Skin of body (tissue), 1 donor: ENCODE measurements at regions not wholly inside any gene's neighbourhood (a gene's known extent, or its start where the extent isn't known, plus 50 kb on each side); places are given as distances from the start of the nearest gene placed in this dataset.

Experiments
- DNase-seq: peaks from one replicate; lab custom pipeline; 2025; lab: John Stamatoyannopoulos, UW

DNA sequence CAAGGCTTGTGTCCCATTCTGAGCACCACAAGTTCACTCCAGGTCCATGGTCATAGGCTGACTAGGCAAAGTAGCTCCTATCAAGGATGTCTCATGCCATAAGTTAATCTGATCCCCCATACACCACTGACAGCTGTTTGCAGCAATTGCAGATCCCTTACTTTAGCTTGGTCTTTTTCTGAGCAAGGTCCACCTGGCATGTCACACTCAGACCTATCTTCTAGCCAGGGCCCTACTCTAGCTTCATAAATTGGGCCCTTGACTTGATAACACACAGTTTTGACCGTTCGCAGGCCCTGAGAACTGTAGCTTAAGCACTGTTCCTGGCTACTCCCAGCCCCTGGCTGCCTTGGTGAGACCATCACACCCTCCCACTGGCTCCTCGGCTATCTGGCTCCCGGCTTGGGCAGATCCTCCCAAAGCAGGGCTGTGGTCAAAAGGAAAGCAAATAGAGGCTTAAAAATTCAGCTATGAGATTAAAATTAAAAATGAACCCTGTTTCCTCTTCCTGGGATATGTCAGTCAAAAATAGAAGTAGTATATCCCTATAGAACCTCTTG, 427.4 kb downstream of the RAB28 start:
- no peak for DNase-seq

GRCh38 chr4:13054420-13054970, 429.6 kb downstream of the RAB28 start:
- DNase-seq, result no peak

DNA sequence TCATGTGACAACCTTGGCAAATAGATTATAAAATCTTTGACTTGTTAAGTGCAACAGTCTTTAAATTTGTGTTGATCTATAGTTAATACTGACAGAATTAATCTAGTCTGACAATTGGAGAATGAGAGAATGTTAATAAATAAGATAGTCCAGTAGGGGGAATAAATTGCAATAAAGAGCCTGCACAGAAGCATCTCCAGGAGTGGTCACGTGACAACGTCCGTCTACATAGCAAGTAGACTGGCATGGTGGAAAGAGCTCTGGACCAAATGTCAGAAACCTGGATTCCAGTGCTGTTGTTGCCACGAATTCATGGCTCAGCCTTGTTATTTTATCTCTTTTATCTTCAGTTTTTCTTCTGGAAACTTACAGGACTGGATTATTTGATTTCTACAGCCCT, 436.5 kb downstream of the RAB28 start:
- DNase-seq, result no peak

GRCh38 chr4:13036841-13037240, 447.3 kb downstream of the RAB28 start:
- no peak for DNase-seq

GRCh38 chr4:13032936-13033335, 451.2 kb downstream of the RAB28 start:
- DNase-seq, result peak; percentile 52

DNA sequence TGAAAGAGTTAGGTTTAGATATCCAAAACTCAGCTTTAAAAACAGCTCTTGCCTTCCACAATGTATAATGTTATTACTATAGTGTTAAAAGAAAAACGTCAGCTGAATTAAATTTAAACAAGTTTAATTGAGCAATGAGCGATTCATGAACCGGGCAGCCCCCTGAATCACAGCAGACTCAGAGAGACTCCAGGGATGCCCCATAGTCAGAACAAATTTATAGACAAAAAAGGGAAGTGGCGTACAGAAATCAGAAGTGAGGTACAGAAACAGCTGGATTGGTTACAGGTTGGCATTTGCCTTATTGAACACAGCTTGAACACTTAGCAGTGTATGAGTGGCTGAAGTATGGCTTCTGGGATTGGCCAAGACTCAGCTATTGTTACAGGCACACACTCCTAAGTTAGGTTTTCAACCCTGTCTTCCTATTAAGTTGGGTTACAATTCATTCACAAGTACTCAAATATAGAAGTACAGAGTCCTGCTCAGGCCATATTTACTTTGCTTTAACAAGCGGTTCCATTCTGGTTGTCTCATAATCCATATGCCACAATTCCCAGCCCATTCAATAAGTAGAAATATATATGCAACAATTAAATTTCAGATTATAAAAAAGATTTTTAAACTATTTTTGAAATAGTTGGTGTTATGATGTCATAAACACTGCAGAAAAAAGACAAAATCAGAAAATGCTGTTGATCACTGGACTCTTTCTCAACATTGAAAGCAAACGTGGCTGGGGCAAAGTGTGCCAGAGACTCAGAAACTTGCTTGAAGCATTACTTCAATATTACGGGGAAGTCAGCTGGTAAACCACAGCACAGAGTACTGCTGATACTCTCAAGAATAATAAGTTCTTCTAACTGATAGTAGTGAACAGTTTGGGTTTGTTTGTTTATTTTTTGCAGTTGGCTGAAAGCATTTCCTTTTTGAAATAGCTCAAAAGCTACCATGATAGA, 459.7 kb downstream of the RAB28 start:
- no peak for DNase-seq

- DNase-seq, result peak; percentile 35
These were observed 476.2 kb downstream of the RAB28 start for GRCh38 chr4:13007802-13008470.

DNA sequence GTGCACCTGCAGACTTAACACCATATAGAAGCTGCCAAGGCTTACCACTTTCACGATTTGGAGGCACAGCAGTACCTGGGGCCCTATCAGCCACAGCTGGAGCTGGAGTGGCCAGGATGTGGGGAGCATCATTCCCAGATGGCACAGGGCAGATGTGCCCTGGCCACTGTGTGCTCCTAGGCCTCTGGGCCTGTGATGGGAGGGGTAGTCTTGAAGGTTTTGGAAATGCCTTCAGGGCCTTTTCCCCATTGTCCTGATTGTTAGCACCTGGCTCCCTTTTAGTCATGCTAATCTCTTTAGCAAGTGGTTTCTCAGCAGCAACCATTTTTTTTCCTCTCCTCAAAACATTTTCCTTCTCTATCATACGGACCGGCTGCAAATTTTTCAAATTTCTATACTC, 490.2 kb downstream of the RAB28 start:
- no peak for DNase-seq

DNA sequence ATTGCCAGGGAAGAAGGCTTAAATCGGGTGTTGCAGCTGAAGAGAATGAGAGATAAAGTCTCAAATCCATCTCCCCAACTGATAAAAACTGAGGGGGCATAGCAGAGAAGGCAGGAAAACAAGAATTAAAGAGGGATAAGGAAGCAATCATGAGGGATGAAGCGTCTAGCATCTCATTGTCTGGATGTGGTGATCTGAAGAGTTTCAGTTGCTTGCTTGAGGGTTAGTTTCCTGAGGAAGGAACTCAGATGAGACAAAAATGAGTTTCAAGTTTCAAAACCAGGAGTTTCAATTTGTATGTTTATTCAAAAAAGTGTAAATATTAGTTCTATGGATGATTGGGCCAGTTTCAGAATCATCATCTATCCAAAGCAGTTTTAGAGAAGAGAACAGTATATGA, 496.9 kb downstream of the RAB28 start:
- DNase-seq, result no peak

DNA sequence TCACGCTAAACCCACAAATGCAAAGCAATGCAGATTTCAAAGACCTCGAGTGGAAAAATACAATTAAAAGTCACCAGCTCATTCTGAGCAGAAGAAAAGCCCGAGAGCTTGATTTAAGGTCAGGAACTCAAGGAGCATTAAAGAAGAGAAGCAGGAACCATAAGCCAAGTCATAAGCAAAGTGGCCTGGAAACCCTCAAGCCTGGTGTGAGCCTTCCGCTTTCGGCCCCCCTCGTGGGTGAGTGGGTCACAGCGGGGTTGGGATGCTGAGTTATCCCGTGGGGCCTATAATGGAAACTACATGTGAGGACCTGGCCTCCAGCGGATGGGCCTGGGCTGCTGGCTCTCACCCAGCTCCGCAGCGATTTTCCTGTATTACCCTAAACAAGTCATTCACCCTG, 504.3 kb downstream of the RAB28 start:
- DNase-seq, result no peak

GRCh38 chr4:12978310-12978709, 505.8 kb downstream of the RAB28 start:
- DNase-seq, result no peak

DNA sequence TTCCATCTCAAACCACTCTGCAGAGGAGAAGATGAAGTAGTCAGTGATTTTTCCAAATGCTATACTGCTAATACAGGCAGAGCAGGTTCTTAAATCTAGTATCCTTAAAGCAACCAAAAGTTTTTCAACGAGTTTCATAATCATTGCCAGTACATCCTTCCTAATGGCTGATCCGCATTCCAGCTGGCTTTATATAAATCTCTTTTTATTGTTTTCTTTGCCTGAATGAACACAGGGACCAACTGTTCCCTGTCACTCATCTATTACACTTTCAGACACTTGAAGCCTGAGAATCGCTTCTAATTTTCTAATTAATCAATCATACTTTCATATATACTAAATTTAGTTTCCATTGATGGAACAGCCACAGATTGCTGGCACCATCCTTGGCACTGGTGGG, 508.6 kb downstream of the RAB28 start:
- no peak for DNase-seq

DNA sequence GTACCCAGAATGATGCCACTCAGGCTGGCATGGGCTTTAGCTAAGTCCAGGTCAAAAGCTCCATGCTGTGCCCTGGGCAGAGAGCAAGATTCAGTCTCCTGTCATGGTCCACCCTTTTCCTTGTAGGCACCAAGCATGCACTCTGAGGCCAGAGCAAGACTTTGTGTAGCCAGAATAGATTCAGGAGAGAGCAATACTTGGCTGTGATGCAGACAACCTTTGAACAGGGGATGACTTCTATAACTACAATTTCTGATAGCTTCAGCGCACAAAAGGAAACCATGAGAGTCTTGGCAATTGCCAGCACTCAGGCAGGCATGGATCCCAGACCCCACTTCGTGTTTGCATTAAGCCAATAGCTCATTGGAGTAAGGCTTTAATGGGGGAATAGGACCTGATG, 510.6 kb downstream of the RAB28 start:
- DNase-seq, result no peak

- no peak for DNase-seq
These were observed 515.8 kb downstream of the RAB28 start for GRCh38 chr4:12968345-12968744.

DNA sequence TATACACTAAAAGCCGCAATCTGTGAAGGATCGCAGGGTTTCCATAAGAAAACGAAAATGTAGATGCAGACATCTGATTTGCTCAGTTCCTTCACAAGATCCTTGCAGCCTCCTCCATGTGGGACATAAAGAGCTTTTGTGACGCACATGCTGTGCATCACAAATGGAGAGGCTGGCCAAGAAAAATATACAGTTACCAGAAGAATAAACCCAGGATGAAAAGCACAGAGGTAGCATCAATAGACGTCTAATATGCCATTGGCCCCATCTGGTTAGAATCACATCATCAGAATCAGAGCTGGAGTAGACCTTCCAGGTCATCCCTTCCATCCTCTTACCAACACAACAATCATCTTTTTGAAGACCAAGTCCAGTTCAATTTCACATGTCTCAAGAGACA, 517.4 kb downstream of the RAB28 start:
- no peak for DNase-seq

DNA sequence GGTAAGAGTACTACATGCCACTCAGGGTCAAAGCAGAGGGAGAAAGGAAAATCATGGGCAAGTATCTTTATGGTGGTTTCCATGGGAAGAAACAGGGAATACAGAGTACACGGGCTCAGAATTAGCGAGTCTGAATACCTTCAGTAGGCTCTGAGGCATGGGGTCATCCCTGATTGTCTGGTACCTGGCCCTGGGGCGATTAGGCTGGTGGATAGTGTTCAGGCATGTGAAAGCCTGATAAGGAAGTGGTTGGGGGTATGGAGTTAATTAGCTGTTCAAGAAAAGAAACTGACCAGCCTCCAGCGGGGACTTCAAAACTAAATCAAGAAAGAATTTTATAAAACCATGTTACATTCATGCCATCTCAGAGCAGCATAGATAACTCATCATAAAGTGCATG, 518.8 kb downstream of the RAB28 start:
- DNase-seq, result no peak

GRCh38 chr4:12963912-12964311, 520.2 kb downstream of the RAB28 start:
- no peak for DNase-seq

DNA sequence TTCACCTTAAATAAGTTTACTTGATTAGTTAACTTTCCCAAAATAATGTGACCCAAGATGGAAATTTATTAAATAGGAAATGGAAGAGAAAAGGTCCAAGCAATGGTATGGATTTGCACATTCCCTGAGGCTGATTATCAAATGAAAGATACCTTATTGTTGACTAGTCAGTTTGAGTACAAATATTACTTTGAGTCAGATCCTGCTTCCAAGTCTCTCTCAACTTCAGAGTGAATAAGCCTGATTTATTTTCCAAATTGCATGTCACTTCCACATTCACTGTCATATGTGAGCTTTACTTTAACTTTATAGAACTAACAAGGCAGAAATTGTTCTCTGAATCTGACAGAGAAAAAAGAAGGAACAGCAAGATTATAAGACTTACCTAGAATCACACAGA, 520.8 kb downstream of the RAB28 start:
- no peak for DNase-seq

DNA sequence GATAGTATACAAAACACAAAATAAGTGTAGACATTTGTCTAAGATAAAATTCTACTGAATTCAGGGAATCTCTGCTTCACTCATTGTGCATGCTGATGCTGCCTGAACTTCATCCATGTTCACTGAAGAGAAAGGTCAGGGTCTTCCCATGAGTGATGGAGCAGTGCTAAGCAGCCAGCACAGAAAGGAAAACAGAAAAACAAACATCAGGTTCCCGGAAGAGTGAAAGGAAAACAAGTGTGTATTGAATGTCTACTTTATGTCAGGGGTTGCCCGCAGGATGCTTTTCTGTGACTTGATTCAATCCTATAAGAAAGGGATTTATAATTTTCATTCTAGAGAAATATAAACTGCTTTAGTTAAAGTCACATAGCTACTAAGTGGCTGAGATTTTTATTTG, 522.4 kb downstream of the RAB28 start:
- DNase-seq, result no peak

DNA sequence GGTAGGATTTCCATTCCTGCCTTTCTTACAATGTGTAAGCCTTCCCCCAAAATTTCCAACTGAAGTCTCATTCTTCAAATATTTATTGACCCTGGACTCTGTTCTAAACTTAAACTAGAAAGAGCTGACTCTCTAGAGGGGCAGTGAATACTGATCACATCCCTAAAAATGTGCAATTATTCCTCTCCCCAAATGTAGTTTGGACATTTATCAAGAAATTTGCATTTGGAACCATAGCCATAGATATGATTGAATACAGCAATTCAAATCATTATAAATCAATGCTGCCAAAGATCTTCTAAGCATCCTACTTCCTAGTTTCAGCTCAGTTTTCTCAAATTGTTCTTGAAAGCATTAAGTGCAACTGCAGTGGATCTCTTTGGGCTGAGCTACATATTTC, 525.7 kb downstream of the RAB28 start:
- DNase-seq, result no peak

DNA sequence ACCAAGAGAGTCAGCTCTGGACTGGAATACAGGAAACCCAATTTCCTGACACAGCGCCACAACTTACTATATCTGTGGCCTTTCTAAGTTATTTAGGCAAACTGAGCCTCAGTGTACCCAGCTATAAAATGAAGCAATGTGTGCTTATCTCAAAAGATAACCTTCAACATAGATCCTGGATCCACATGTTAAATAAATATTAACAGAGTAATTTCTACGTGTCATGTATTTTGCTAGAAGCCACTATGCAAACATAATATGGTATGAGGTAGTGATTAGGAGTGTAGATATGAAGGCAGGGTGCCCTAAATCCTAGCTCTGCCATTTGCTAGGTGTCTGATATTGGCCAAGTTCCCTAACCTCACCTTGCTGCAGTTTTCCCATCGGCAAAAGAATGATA, 527.0 kb downstream of the RAB28 start:
- no peak for DNase-seq

DNA sequence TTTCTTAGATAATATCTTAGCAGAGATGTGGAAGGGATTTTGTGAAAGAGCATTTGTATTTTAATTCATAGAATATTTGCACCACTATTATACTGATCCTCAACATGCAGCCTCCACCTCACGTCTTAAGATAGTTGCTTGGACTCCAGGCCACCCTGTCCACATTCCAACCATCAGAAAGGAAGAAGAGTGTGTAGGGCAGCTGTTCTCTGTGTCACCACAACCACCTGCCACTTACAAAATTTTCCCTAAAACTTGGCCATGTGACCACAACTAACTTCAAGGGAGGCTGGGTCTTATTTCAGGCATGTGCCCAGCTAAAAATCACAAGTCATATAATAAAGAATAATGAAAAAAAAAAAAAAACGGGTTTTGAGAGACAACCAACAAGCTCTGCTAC, 528.1 kb downstream of the RAB28 start:
- no peak for DNase-seq
